ENCODE measurements at regions not wholly inside any gene's neighbourhood (a gene's known extent, or its start where the extent isn't known, plus 50 kb on each side); places are given as distances from the start of the nearest gene placed in this dataset.

GRCh38 chr3:71991046-71991445 lies 206.1 kb upstream of the PROK2 start:
- Histone ChIP-seq H4K5ac (ENCODE audit: low read depth, low read length) (no peak overlapping the region), H3K79me1 (ENCODE audit: low read depth in 1 of 2, low read length in 2 of 2) (no peaks in the 10 kb centered on the region), H3K9ac (ENCODE audit: low read depth, low read length) (no peak overlapping the region), H2BK15ac (ENCODE audit: low read depth, low read length) (no peak overlapping the region), H3K56ac (ENCODE audit: extremely low read depth, insufficient read depth, low read length) (no peak overlapping the region), H3K4me1 (ENCODE audit: control insufficient read depth, insufficient read depth, low read length) (no peaks in the 10 kb centered on the region), H3K27ac (ENCODE audit: insufficient read depth, low read length) (no peak overlapping the region), H2BK20ac (ENCODE audit: low read depth, low read length) (no peak overlapping the region), H3K4me2 (ENCODE audit: low read depth, low read length) (no peak overlapping the region), H2AK9ac (replicated peaks; ENCODE audit: low read depth, low read length, poor library complexity) (no peak overlapping the region), H2AFZ (replicated peaks; ENCODE audit: low read length, poor library complexity) (no peak overlapping the region), H3K14ac (replicated peaks; ENCODE audit: low read depth, low read length) (no peak overlapping the region), H3K4ac (ENCODE audit: low read depth, low read length) (no peak overlapping the region), H2BK120ac (ENCODE audit: low read depth, low read length) (no peak overlapping the region), H3K36me3 (ENCODE audit: control insufficient read depth, insufficient read depth, low read length) (no peaks in the 10 kb centered on the region), H4K20me1 (ENCODE audit: insufficient read depth, low read length) (no peaks in the 10 kb centered on the region), H4K8ac (ENCODE audit: low read depth in 2 of 2, low read length in 2 of 2) (no peak overlapping the region), H3K9me3 (ENCODE audit: control insufficient read depth, insufficient read depth, low read length) (no peaks in the 10 kb centered on the region), H2BK5ac (ENCODE audit: low read depth, low read length, poor library complexity, severe bottlenecking) (no peak overlapping the region), H3K9me1 (ENCODE audit: insufficient read depth, low read length) (no peaks in the 10 kb centered on the region), H2AK5ac (ENCODE audit: low read depth, low read length) (no peak overlapping the region), H3K27me3 (ENCODE audit: control insufficient read depth, insufficient read depth, low read length) (no peaks in the 10 kb centered on the region), H3K18ac (ENCODE audit: low read depth, low read length) (no peak overlapping the region), H3K23ac (ENCODE audit: low read depth, low read length) (no peak overlapping the region), H3K4me3 (ENCODE audit: insufficient read depth, low read depth, low read length) (no peak overlapping the region), H4K91ac (ENCODE audit: insufficient read depth, low read depth, low read length) (no peak overlapping the region)
- in situ Hi-C loops (cut with MboI; ENCODE audit: low sequenced_read_pairs) = no loop called here
- TF ChIP-seq CEBPB (IDR thresholded peaks at IDR 0.05; ENCODE audit: low read depth, low read length) (no peak), BHLHE40 (IDR thresholded peaks at IDR 0.05; ENCODE audit: low read depth, low read length) (no peak), FOS (IDR thresholded peaks at IDR 0.05; ENCODE audit: low read depth, low read length) (no peak), CHD1 (IDR thresholded peaks at IDR 0.05; ENCODE audit: low read depth, low read length) (no peak), RFX5 (IDR thresholded peaks at IDR 0.05; ENCODE audit: low read depth, low read length) (no peak), RAD21 (IDR thresholded peaks at IDR 0.05; ENCODE audit: low read length) (no peak), SMC3 (IDR thresholded peaks at IDR 0.05; ENCODE audit: low read depth, low read length) (no peak), MXI1 (IDR thresholded peaks at IDR 0.05; ENCODE audit: borderline replicate concordance, low read depth, low read length) (no peak), MAZ (IDR thresholded peaks at IDR 0.05; ENCODE audit: borderline replicate concordance, low read depth, low read length) (no peak), POLR2A (IDR thresholded peaks at IDR 0.05; ENCODE audit: low read depth, low read length) (no peak), RCOR1 (IDR thresholded peaks at IDR 0.05; ENCODE audit: insufficient replicate concordance, low read length) (no peak)
- TF ChIP-seq, protein P1, sequence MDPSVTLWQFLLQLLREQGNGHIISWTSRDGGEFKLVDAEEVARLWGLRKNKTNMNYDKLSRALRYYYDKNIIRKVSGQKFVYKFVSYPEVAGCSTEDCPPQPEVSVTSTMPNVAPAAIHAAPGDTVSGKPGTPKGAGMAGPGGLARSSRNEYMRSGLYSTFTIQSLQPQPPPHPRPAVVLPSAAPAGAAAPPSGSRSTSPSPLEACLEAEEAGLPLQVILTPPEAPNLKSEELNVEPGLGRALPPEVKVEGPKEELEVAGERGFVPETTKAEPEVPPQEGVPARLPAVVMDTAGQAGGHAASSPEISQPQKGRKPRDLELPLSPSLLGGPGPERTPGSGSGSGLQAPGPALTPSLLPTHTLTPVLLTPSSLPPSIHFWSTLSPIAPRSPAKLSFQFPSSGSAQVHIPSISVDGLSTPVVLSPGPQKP (IDR thresholded peaks at IDR 0.05; ENCODE audit: borderline replicate concordance, low read depth, low read length) = no peak
- ATAC-seq (ENCODE audit: low read depth) (no peak), DNase-seq (peak; percentile 10)
- no TSS peak for BruUV-seq (replicated peaks)
- WGBS, 2 experiments (ENCODE audit: extremely low coverage in 2 of 2, insufficient read length in 1 of 2) = 100% methylated on average over 1 of the region's 3 CpGs; no CpG with 5 or more reads in 1 of the 2 experiments
- intact Hi-C loops (cut with micrococcal nuclease) = no loop called here
- dilution Hi-C loops (cut with HindIII; ENCODE audit: low sequenced_read_pairs, unreplicated experiment) = no loop called here
- CTCF ChIA-PET = no interaction called here
- POLR2A ChIA-PET (ENCODE audit: unreplicated experiment) = no interaction called here

Measured in IMR-90 (cell line).